Colonic mucosa (tissue), 4 donors: ENCODE measurements at regions not wholly inside any gene's neighbourhood (a gene's known extent, or its start where the extent isn't known, plus 50 kb on each side); places are given as distances from the start of the nearest gene placed in this dataset.

Source experiments
- DNase-seq: peaks from one replicate; pipeline ENCODE4 v3.0.0-alpha.2; 2020
- H3K27ac ChIP-seq: fragments of 200-600 bp; one replicate; pipeline ENCODE4 v1.8.0; 2021
- H3K27me3 ChIP-seq: fragments of 200-600 bp; one replicate; pipeline ENCODE4 v1.8.0; 2021
- H3K36me3 ChIP-seq: fragments of 200-600 bp; one replicate; pipeline ENCODE4 v1.8.0; 2021
- H3K4me1 ChIP-seq: fragments of 200-600 bp; one replicate; pipeline ENCODE4 v1.8.0; 2021; ENCODE audit warnings: mild to moderate bottlenecking
- H3K4me3 ChIP-seq: fragments of 200-600 bp; one replicate; pipeline ENCODE4 v1.8.0; 2021
- H3K9ac ChIP-seq, 2 donors: one replicate each; pipeline ENCODE4 v1.7.0; 2013; ENCODE audit warnings: control low read depth in 2 of 2, low read depth in 2 of 2, low read length in 2 of 2
- H3K9me3 ChIP-seq: fragments of 200-600 bp; one replicate; pipeline ENCODE4 v1.8.0; 2021
- CTCF ChIP-seq: fragments of 200-600 bp; IDR thresholded peaks from one replicate; pipeline ENCODE4 v1.8.0; 2022; ENCODE audit warnings: antibody characterized with exemption, mild to moderate bottlenecking
- intact Hi-C: fragments of 100-400 bp; cut with DNase I; formaldehyde crosslinking; loops from one replicate; pipeline ENCODE4 v1.14.1; 2022
- donor health status: healthy.
- donor health status: DM: no; HTN: no; CAD: no.
- donor health status: DM: no; HTN: no; CAD: no.

DNA sequence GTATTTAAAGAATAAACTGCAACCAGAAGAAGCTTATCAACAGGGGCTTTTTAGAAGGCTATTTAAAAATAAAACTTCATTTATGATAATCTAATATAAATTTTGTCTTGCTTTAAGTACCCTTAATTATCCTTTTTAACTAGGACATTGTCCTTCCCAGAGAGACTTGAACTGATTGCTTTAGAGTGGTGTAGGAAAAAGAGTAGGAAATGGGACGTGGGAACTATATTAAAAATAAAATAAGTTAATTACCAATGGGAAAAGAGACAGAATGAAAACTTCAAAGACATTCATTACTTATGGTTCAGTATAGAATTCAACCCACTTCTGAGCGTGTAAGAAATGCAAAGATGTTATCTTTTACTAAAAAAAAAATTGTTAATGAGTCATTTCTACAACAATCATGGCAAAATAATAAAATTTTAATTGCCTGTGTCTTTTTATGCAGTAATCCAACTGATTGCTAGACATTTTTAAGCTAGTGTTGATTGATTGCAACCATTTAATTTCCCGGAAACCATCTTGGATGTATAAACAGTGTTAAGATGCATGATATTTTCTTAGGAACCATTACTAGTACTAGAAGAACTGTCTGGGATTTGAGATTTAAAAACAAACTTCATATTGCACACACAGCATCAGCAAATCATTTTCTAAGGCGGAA is 298.8 kb upstream of the UMPS start:
- intact Hi-C loops: no loop called here
- Histone ChIP-seq H3K36me3 (no peaks in the 10 kb centered on the region), H3K27me3 (no peaks in the 10 kb centered on the region), H3K9me3 (no peaks in the 10 kb centered on the region), H3K4me3 (no peak overlapping the region), H3K9ac (no peak overlapping the region), H3K27ac (no peak overlapping the region), H3K4me1 (peaks cover 4% of the 10 kb centered on the region)
- no peak for TF ChIP-seq CTCF
- DNase-seq: no peak

- Histone ChIP-seq H3K27ac (no peak overlapping the region), H3K9me3 (no peaks in the 10 kb centered on the region), H3K4me1 (peaks cover under 1% of the 10 kb centered on the region), H3K4me3 (no peak overlapping the region), H3K36me3 (no peaks in the 10 kb centered on the region), H3K9ac (no peak overlapping the region), H3K27me3 (no peaks in the 10 kb centered on the region)
- DNase-seq: no peak
- intact Hi-C loops: no loop called here
- TF ChIP-seq CTCF: no peak
These were observed 296.1 kb upstream of the UMPS start for GRCh38 chr3:124434176-124434575.

DNA sequence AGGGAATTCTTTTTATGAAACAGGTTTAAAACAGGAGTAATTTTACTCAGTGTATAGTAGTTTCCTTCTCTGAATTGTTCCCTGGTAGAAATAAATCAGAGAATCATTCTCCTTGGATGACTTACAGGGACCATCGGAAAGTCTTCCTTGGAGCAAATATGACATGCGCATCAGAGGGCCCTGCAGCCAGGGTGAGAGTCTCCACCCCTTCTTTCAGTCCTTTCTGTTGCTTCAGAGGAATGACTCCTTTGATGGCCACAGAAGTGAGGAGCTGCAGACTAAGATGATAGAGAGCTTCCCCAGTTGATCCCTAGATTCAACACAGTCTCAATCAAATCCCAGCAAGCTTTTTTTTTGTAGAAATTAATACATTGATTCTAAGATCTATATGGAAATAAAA is 294.8 kb upstream of the UMPS start:
- intact Hi-C loops: no loop called here
- no peaks in the 10 kb centered on the region for H3K9me3 ChIP-seq
- H3K36me3 ChIP-seq: no peaks in the 10 kb centered on the region
- H3K27ac ChIP-seq: no peak overlapping the region
- no peaks in the 10 kb centered on the region for H3K4me1 ChIP-seq
- no peak for TF ChIP-seq CTCF
- no peaks in the 10 kb centered on the region for H3K27me3 ChIP-seq
- no peak overlapping the region for H3K9ac ChIP-seq
- no peak overlapping the region for H3K4me3 ChIP-seq
- DNase-seq: no peak

- intact Hi-C loops: no loop called here
- Histone ChIP-seq H3K9ac (no peak overlapping the region), H3K36me3 (no peaks in the 10 kb centered on the region), H3K27me3 (no peaks in the 10 kb centered on the region), H3K4me3 (no peak overlapping the region), H3K27ac (no peak overlapping the region), H3K9me3 (no peaks in the 10 kb centered on the region), H3K4me1 (no peaks in the 10 kb centered on the region)
- TF ChIP-seq CTCF: no peak
- no peak for DNase-seq
These were observed 291.4 kb upstream of the UMPS start for GRCh38 chr3:124438813-124439212.

DNA sequence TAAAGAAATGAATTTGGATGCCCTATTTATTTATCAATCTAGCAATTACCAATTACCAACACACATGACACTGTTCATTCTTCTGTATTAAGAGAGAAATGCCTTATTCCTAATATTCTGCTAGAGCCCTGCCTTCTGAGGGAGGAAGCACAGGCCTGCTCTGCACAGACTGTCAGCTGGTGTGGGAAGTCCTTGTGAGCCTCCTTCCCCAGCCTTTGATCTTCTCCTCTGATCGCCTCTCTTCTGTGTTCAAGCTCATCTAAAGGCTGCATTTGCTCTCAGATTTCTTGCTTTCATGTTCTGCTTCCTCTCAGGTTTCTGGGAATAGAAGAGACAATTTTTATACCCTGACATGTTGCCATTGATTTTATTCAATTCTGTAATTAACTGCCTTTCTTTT is 290.6 kb upstream of the UMPS start:
- DNase-seq: no peak
- TF ChIP-seq CTCF: no peak

More for the DNA sequence above, 290.6 kb upstream of the UMPS start:
- Histone ChIP-seq H3K27me3 (no peaks in the 10 kb centered on the region), H3K9me3 (no peaks in the 10 kb centered on the region), H3K36me3 (no peaks in the 10 kb centered on the region), H3K4me1 (no peaks in the 10 kb centered on the region), H3K27ac (no peak overlapping the region), H3K9ac (no peak overlapping the region), H3K4me3 (no peak overlapping the region)
- intact Hi-C loops: no loop called here
